Caco-2 (cell line): ENCODE measurements at regions not wholly inside any gene's neighbourhood (a gene's known extent, or its start where the extent isn't known, plus 50 kb on each side); places are given as distances from the start of the nearest gene placed in this dataset.

Experiments used
- BruUV-seq: library from RNA; stranded (reverse); fragments of 400-500 nt; replicated peaks from 2 replicates; lab custom pipeline; 2021; lab: Mats Ljungman, UMichigan
- CTCF ChIA-PET: fragments of 300-600 bp; sonication (Branson Sonifier 250); formaldehyde crosslinking; loops from one replicate; lab custom pipeline; 2022; ENCODE audit warnings: antibody characterized with exemption; lab: Charles Lee
- POLR2A ChIA-PET: fragments of 300-600 bp; sonication (Branson Sonifier 250); formaldehyde crosslinking; loops from one replicate; lab custom pipeline; 2022; ENCODE audit warnings: antibody characterized with exemption; lab: Charles Lee
- DNase-seq, 2 experiments: peaks; one replicate each; pipeline versions ENCODE4 v3.0.0 to v3.0.0-alpha.2; 2020 to 2022
- H3K27me3 ChIP-seq: replicated peaks from 2 replicates; pipeline ENCODE4 v1.6.0; 2011; ENCODE audit warnings: low read length; ENCODE audit not compliant: control insufficient read depth, insufficient read depth
- H3K36me3 ChIP-seq: 2 replicates; pipeline ENCODE4 v1.5.1; 2011; ENCODE audit warnings: low read length; ENCODE audit not compliant: control insufficient read depth, insufficient read depth
- H3K4me1 ChIP-seq: fragments of 250-450 bp; sonication (Bioruptor Pico); 2 replicates; pipeline ENCODE4 v1.5.1; 2020; ENCODE audit warnings: mild to moderate bottlenecking
- H3K4me3 ChIP-seq: 2 replicates; pipeline ENCODE4 v1.5.1; 2011; ENCODE audit warnings: low read depth, mild to moderate bottlenecking, control low read depth, low read length
- H3K9me3 ChIP-seq: fragments of 250-450 bp; sonication (Bioruptor Pico); 2 replicates; pipeline ENCODE4 v1.5.1; 2020; ENCODE audit warnings: mild to moderate bottlenecking, moderate library complexity
- H3K27ac Mint-ChIP-seq: one replicate; pipeline ENCODE4 v1.8.0; 2022; ENCODE audit warnings: mixed read lengths; ENCODE audit not compliant: unreplicated experiment
- H3K27me3 Mint-ChIP-seq: one replicate; pipeline ENCODE4 v1.8.0; 2022; ENCODE audit warnings: mixed read lengths; ENCODE audit not compliant: insufficient read depth, unreplicated experiment
- H3K36me3 Mint-ChIP-seq: one replicate; pipeline ENCODE4 v1.8.0; 2022; ENCODE audit warnings: mild to moderate bottlenecking, mixed read lengths; ENCODE audit not compliant: insufficient read depth, unreplicated experiment
- H3K4me1 Mint-ChIP-seq: one replicate; pipeline ENCODE4 v1.8.0; 2022; ENCODE audit warnings: low read depth, mixed read lengths; ENCODE audit not compliant: unreplicated experiment
- H3K4me3 Mint-ChIP-seq: one replicate; pipeline ENCODE4 v1.8.0; 2022; ENCODE audit warnings: mild to moderate bottlenecking, moderate library complexity, mixed read lengths; ENCODE audit not compliant: unreplicated experiment
- H3K9me3 Mint-ChIP-seq: one replicate; pipeline ENCODE4 v1.8.0; 2022; ENCODE audit warnings: mixed read lengths; ENCODE audit not compliant: unreplicated experiment
- CTCF ChIP-seq, 2 experiments: fragments of 200-600 bp in 1 of 2; IDR thresholded peaks; 1 replicate in 1 of 2; 2 replicates in 1 of 2; pipeline versions ENCODE4 v1.5.1 to v1.8.0; 2011 to 2022; ENCODE audit warnings: antibody characterized with exemption in 1 of 2, control low read depth in 1 of 2, inconsistent platforms in 1 of 2, low read depth in 1 of 2, low read length in 1 of 2, mild to moderate bottlenecking in 1 of 2, moderate library complexity in 1 of 2; ENCODE audit not compliant: insufficient read depth in 1 of 2, severe bottlenecking in 1 of 2, unreplicated experiment in 1 of 2
- intact Hi-C: fragments of 100-400 bp; cut with micrococcal nuclease; formaldehyde crosslinking; loops from one replicate; pipeline ENCODE4 v1.10.0; 2022; ENCODE audit not compliant: unreplicated experiment

DNA sequence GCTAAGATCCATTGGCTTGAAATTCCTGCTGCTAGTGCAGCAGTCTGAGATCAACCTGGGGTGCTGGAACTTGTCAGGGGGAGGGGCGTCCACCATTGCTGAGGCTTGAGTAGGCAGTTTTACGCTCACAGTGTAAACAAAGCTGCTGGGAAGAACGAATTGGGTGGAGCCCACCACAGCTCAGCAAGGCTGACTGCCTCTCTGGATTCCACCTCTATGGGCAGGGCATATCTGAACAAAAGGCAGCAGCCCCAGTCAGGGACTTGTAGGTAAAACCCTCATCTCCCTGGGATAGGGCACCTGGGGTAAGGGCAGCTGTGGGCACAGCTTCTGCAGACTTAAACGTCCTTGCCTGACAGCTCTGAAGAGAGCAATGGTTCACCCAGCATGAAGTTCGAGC, 191.7 kb downstream of the ALG10B start:
- peak; percentile 4 to 41 for DNase-seq

DNA sequence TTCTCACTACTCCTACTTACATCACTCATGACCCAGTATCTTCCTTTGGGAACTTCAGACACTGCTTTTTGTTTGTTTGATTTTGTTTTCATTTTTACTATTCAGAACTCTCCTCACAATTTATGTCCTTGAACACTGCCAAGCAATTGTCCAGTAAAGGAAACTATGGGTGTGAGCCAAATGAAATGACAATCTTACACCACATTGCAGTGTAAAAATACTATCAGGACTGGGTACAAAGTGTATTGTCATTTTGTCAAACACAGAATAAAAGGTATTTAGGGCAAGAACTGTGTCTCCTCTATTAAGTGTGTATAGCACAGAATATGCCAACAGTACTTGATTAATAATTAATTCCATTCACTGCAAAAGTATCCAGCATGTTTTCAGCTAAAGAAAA, 199.3 kb downstream of the ALG10B start:
- CTCF ChIA-PET: no interaction called here
- H3K27ac Mint-ChIP-seq: no peak overlapping the region
- Histone ChIP-seq H3K9me3 (no peaks in the 10 kb centered on the region), H3K4me1 (no peaks in the 10 kb centered on the region), H3K36me3 (no peaks in the 10 kb centered on the region), H3K27me3 (no peaks in the 10 kb centered on the region), H3K4me3 (no peak overlapping the region)
- H3K27me3 Mint-ChIP-seq: peaks cover 5% of the 10 kb centered on the region
- no peak overlapping the region for H3K4me3 Mint-ChIP-seq
- POLR2A ChIA-PET: no interaction called here
- TF ChIP-seq CTCF (IDR thresholded peaks at IDR 0.05; ENCODE audit: insufficient read depth in 1 of 2, low read depth in 1 of 2, low read length in 1 of 2, severe bottlenecking in 1 of 2, unreplicated experiment in 1 of 2): no peak
- H3K36me3 Mint-ChIP-seq: no peaks in the 10 kb centered on the region
- peaks cover 9% of the 10 kb centered on the region for H3K9me3 Mint-ChIP-seq
- intact Hi-C loops: no loop called here
- no peak for DNase-seq
- H3K4me1 Mint-ChIP-seq: no peaks in the 10 kb centered on the region
- no TSS peak for BruUV-seq

More for the DNA sequence above, 191.7 kb downstream of the ALG10B start:
- H3K36me3 Mint-ChIP-seq: no peaks in the 10 kb centered on the region
- POLR2A ChIA-PET: no interaction called here
- Histone ChIP-seq H3K4me1 (no peaks in the 10 kb centered on the region), H3K27me3 (no peaks in the 10 kb centered on the region), H3K36me3 (no peaks in the 10 kb centered on the region), H3K9me3 (no peaks in the 10 kb centered on the region), H3K4me3 (no peak overlapping the region; the same call in 1 of the 2 replicates)
- H3K27me3 Mint-ChIP-seq: peaks cover 5% of the 10 kb centered on the region
- H3K27ac Mint-ChIP-seq: no peak overlapping the region
- no peaks in the 10 kb centered on the region for H3K4me1 Mint-ChIP-seq
- H3K4me3 Mint-ChIP-seq: no peak overlapping the region
- TF ChIP-seq CTCF (IDR thresholded peaks at IDR 0.05; ENCODE audit: insufficient read depth in 1 of 2, low read depth in 1 of 2, low read length in 1 of 2, severe bottlenecking in 1 of 2, unreplicated experiment in 1 of 2): no peak
- peaks cover 11% of the 10 kb centered on the region for H3K9me3 Mint-ChIP-seq
- CTCF ChIA-PET: no interaction called here
- intact Hi-C loops: no loop called here
- BruUV-seq: no TSS peak

DNA sequence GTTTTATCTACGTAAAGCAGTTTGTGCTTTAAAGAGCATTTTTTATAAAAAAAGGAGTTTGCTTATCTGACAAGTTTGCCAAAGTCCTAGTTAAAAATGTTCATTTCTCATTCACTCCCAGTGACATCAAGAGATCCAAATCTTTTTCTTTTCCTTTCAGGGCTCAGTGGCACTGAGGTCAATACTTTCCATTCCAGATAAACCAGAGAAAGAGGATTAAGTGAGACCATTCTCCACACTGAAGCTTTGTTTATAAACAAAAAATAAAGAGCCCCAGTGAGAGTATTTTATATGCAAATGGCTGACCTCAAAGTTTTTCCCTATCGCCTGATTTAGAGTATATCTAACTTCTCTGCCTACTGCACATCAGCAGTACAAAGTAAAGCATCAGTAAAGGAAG, 199.8 kb downstream of the ALG10B start:
- TF ChIP-seq CTCF (IDR thresholded peaks at IDR 0.05; ENCODE audit: insufficient read depth in 1 of 2, low read depth in 1 of 2, low read length in 1 of 2, severe bottlenecking in 1 of 2, unreplicated experiment in 1 of 2): no peak
- Mint-ChIP-seq H3K9me3 (peaks cover 4% of the 10 kb centered on the region), H3K4me1 (no peaks in the 10 kb centered on the region), H3K27ac (no peak overlapping the region), H3K4me3 (no peak overlapping the region), H3K36me3 (no peaks in the 10 kb centered on the region), H3K27me3 (peaks cover 1% of the 10 kb centered on the region)
- Histone ChIP-seq H3K27me3 (no peaks in the 10 kb centered on the region), H3K9me3 (no peaks in the 10 kb centered on the region), H3K4me1 (no peaks in the 10 kb centered on the region), H3K36me3 (no peaks in the 10 kb centered on the region), H3K4me3 (no peak overlapping the region)
- intact Hi-C loops: no loop called here
- ChIA-PET CTCF (no interaction called here), POLR2A (no interaction called here)
- DNase-seq: no peak
- no TSS peak for BruUV-seq
